NT2/D1 (cell line): ENCODE measurements at regions not wholly inside any gene's neighbourhood (a gene's known extent, or its start where the extent isn't known, plus 50 kb on each side); places are given as distances from the start of the nearest gene placed in this dataset.

Source experiments
- SUZ12 ChIP-seq: IDR thresholded peaks from 2 replicates; pipeline ENCODE4 v1.6.1; 2011; ENCODE audit not compliant: insufficient read length, insufficient read depth; ENCODE audit errors: extremely low read depth
- YY1 ChIP-seq: IDR thresholded peaks from 2 replicates; pipeline ENCODE4 v1.6.1; 2011; ENCODE audit not compliant: insufficient read length, insufficient read depth
- ZNF274 ChIP-seq: IDR thresholded peaks from 2 replicates; pipeline ENCODE4 v1.6.1; 2011; ENCODE audit warnings: mild to moderate bottlenecking, low read depth, low read length

- TF ChIP-seq ZNF274, result no peak
- peak; percentile 46 for TF ChIP-seq SUZ12
- TF ChIP-seq YY1, result no peak
Measured at GRCh38 chr7:1368682-1369571, 90.3 kb downstream of the MICALL2 start.
